Breast epithelium (tissue), 3 donors: ENCODE measurements at regions not wholly inside any gene's neighbourhood (a gene's known extent, or its start where the extent isn't known, plus 50 kb on each side); places are given as distances from the start of the nearest gene placed in this dataset.

Source experiments
- CTCF ChIP-seq, 3 donors: fragments of 450-650 bp; IDR thresholded peaks; one replicate each; pipeline ENCODE4 v1.5.1; 2016 to 2017; ENCODE audit warnings: antibody characterized with exemption in 3 of 3, mild to moderate bottlenecking in 3 of 3, moderate library complexity in 3 of 3
- POLR2A ChIP-seq: fragments of 450-650 bp; IDR thresholded peaks from one replicate; pipeline ENCODE4 v1.6.1; 2016; ENCODE audit warnings: antibody characterized with exemption, mild to moderate bottlenecking, moderate library complexity
- POLR2AphosphoS5 ChIP-seq, 3 donors: sonication (generic); formaldehyde crosslinking; IDR thresholded peaks; one replicate each; pipeline ENCODE4 v1.6.1; 2017; ENCODE audit warnings: antibody characterized with exemption in 3 of 3

GRCh38 chr4:175916626-175917351 lies 104.7 kb upstream of the GPM6A start:
- TF ChIP-seq CTCF (IDR thresholded peaks at IDR 0.05) (no peak), POLR2AphosphoS5 (IDR thresholded peaks at IDR 0.05) (no peak), POLR2A (no peak)
